ENCODE measurements at regions not wholly inside any gene's neighbourhood (a gene's known extent, or its start where the extent isn't known, plus 50 kb on each side); places are given as distances from the start of the nearest gene placed in this dataset.

DNA sequence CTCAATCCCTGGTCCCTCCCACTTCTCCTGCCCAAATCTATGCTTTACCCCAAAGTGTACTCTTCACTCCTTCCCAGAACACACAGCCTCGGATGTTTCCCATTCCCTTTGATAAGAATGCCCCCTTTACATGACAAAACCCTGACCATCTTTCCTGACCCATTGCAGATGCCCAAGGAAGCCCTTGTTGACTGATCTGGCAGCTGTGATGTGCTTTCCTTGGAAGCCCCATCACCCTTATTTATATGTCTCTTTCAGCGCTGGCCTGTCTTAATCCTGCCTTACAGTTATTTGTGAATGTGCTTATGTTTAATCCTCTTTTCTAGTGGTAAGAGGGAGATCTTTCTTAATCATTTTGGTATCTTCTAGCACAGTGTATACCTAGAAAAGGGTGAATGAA is 523.1 kb downstream of the CD83 start:
- Histone ChIP-seq H4K20me1 (replicated peaks; ENCODE audit: insufficient read depth) (no peaks in the 10 kb centered on the region), H3K4me2 (peak overlapping the region; percentile 67), H3K27me3 (ENCODE audit: insufficient read depth) (no peaks in the 10 kb centered on the region), H3K9me2 (ENCODE audit: insufficient read depth) (no peaks in the 10 kb centered on the region), H2AFZ (no peak overlapping the region), H3K27ac (ENCODE audit: low read depth) (peak overlapping the region; percentile 91), H3K4me1 (ENCODE audit: insufficient read depth) (peaks cover 53% of the 10 kb centered on the region), H3K79me2 (replicated peaks; ENCODE audit: insufficient read depth) (no peaks in the 10 kb centered on the region), H3K4me3 (0 out of 2 replicates have a peak overlapping the region, but pooled peaks have one; percentile 17), H3F3A (replicated peaks; ENCODE audit: low read depth) (peaks cover 10% of the 10 kb centered on the region; the same call in 1 of the 2 replicates), H3K36me3 (ENCODE audit: insufficient read depth) (no peaks in the 10 kb centered on the region)
- DNase-seq (ENCODE audit: low spot score): peak; percentile 58
- ATAC-seq: peak; percentile 38
- Mint-ChIP-seq H3K9me3 (no peaks in the 10 kb centered on the region), H3K4me3 (peak overlapping the region; percentile 24), H3K36me3 (ENCODE audit: low read depth) (no peaks in the 10 kb centered on the region), H3K27ac (peak overlapping the region; percentile 53), H3K27me3 (ENCODE audit: insufficient read depth, low read depth, poor library complexity) (peaks cover 17% of the 10 kb centered on the region), H3K4me1 (peaks cover 51% of the 10 kb centered on the region)
- TF ChIP-seq, protein P1, sequence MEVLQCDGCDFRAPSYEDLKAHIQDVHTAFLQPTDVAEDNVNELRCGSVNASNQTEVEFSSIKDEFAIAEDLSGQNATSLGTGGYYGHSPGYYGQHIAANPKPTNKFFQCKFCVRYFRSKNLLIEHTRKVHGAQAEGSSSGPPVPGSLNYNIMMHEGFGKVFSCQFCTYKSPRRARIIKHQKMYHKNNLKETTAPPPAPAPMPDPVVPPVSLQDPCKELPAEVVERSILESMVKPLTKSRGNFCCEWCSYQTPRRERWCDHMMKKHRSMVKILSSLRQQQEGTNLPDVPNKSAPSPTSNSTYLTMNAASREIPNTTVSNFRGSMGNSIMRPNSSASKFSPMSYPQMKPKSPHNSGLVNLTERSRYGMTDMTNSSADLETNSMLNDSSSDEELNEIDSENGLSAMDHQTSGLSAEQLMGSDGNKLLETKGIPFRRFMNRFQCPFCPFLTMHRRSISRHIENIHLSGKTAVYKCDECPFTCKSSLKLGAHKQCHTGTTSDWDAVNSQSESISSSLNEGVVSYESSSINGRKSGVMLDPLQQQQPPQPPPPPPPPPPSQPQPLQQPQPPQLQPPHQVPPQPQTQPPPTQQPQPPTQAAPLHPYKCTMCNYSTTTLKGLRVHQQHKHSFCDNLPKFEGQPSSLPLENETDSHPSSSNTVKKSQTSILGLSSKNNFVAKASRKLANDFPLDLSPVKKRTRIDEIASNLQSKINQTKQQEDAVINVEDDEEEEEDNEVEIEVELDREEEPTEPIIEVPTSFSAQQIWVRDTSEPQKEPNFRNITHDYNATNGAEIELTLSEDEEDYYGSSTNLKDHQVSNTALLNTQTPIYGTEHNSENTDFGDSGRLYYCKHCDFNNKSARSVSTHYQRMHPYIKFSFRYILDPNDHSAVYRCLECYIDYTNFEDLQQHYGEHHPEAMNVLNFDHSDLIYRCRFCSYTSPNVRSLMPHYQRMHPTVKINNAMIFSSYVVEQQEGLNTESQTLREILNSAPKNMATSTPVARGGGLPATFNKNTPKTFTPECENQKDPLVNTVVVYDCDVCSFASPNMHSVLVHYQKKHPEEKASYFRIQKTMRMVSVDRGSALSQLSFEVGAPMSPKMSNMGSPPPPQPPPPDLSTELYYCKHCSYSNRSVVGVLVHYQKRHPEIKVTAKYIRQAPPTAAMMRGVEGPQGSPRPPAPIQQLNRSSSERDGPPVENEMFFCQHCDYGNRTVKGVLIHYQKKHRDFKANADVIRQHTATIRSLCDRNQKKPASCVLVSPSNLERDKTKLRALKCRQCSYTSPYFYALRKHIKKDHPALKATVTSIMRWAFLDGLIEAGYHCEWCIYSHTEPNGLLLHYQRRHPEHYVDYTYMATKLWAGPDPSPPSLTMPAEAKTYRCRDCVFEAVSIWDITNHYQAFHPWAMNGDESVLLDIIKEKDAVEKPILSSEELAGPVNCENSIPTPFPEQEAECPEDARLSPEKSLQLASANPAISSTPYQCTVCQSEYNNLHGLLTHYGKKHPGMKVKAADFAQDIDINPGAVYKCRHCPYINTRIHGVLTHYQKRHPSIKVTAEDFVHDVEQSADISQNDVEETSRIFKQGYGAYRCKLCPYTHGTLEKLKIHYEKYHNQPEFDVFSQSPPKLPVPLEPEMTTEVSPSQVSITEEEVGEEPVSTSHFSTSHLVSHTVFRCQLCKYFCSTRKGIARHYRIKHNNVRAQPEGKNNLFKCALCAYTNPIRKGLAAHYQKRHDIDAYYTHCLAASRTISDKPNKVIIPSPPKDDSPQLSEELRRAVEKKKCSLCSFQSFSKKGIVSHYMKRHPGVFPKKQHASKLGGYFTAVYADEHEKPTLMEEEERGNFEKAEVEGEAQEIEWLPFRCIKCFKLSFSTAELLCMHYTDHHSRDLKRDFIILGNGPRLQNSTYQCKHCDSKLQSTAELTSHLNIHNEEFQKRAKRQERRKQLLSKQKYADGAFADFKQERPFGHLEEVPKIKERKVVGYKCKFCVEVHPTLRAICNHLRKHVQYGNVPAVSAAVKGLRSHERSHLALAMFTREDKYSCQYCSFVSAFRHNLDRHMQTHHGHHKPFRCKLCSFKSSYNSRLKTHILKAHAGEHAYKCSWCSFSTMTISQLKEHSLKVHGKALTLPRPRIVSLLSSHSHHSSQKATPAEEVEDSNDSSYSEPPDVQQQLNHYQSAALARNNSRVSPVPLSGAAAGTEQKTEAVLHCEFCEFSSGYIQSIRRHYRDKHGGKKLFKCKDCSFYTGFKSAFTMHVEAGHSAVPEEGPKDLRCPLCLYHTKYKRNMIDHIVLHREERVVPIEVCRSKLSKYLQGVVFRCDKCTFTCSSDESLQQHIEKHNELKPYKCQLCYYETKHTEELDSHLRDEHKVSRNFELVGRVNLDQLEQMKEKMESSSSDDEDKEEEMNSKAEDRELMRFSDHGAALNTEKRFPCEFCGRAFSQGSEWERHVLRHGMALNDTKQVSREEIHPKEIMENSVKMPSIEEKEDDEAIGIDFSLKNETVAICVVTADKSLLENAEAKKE (CRISPR knock-in tag; IDR thresholded peaks at IDR 0.05): peak; percentile 72; the same call in 1 of the 2 replicates
- TF ChIP-seq STAT1 (IDR thresholded peaks at IDR 0.05; ENCODE audit: unreplicated experiment) (no peak), NANOG (IDR thresholded peaks at IDR 0.05; ENCODE audit: borderline replicate concordance) (0 out of 2 replicates have a peak, but pooled peaks have one; percentile 13)

DNA sequence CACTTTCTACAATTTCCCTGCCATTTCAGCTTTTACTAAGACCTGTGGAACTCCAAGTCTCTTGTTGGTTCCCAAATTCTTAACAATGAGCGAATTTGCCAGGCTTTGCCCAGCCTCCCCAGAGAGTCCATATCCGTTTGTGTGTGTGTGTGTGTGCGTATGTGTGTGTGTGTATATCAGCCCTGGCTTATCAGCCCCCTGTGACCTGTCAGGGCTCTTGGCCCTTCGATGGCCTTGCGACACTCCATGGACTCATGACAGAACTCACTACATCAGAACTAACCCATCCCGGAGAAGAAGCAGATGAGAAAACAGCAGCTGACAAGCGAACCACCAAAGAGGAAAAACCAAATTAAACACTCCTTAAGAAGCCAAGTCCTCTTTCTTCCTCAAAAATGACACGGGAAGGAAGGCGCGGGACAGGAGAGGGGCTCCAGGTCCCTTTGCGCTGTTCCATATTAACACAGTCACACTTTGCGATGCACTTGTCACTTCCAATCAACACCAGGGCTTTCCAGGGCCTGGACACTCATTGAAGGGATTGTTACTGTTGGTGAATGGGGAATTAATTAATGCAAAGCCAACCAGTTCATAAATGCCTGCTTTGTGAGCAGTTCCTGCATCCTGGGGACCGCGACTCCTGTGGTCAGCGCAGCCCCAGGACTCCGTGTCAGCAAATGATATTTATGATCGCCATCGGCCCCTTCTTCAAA is 524.0 kb downstream of the CD83 start:
- DNase-seq (ENCODE audit: low spot score) (no peak), ATAC-seq (no peak)
- H3K27ac ChIP-seq (ENCODE audit: low read depth): peak overlapping the region; percentile 91
- no peak overlapping the region for H3K4me3 ChIP-seq
- H2AFZ ChIP-seq: no peak overlapping the region
- H3F3A ChIP-seq (replicated peaks; ENCODE audit: low read depth): peaks cover 10% of the 10 kb centered on the region; the same call in 1 of the 2 replicates
- Mint-ChIP-seq H3K36me3 (ENCODE audit: low read depth) (no peaks in the 10 kb centered on the region), H3K27me3 (ENCODE audit: insufficient read depth, low read depth, poor library complexity) (peaks cover 17% of the 10 kb centered on the region), H3K4me3 (no peak overlapping the region), H3K9me3 (no peaks in the 10 kb centered on the region), H3K27ac (no peak overlapping the region), H3K4me1 (peaks cover 51% of the 10 kb centered on the region)
- TF ChIP-seq ZNF114 (CRISPR knock-in tag; IDR thresholded peaks at IDR 0.05) (no peak), STAT1 (IDR thresholded peaks at IDR 0.05; ENCODE audit: unreplicated experiment) (no peak), POLR2AphosphoS5 (IDR thresholded peaks at IDR 0.05; ENCODE audit: low read depth) (no peak)
- H3K9me2 ChIP-seq (ENCODE audit: insufficient read depth): no peaks in the 10 kb centered on the region
- no peaks in the 10 kb centered on the region for H3K36me3 ChIP-seq (ENCODE audit: insufficient read depth)
- no peaks in the 10 kb centered on the region for H3K79me2 ChIP-seq (replicated peaks; ENCODE audit: insufficient read depth)
- no peaks in the 10 kb centered on the region for H3K27me3 ChIP-seq (ENCODE audit: insufficient read depth)
- peak overlapping the region; percentile 67; the same call in 1 of the 2 replicates for H3K4me2 ChIP-seq
- no peaks in the 10 kb centered on the region for H4K20me1 ChIP-seq (replicated peaks; ENCODE audit: insufficient read depth)
- peaks cover 48% of the 10 kb centered on the region for H3K4me1 ChIP-seq (ENCODE audit: insufficient read depth)
